ENCODE measurements at regions not wholly inside any gene's neighbourhood (a gene's known extent, or its start where the extent isn't known, plus 50 kb on each side); places are given as distances from the start of the nearest gene placed in this dataset.

DNA sequence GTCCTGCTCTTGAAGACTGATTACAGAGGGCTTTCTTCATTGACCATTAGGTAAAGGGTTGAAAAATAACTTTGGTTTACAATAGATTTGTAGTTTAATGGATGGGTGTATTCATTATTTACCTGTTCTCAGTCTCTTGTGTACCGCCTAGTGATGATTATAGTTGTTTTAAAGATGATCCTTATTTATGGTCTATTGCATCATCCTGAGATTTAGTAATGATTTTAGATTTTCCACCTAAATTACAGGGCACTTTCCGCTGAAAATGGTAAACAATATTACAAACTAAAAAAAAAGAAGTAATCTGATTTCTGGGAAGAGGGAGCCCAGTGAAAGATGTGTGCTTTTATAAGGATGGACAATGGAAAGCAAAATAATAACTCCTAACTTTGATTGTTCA, 78.4 kb upstream of the TMEM33 start:
- H3K9me3 Mint-ChIP-seq: no peaks in the 10 kb centered on the region
- 100% methylated on average over 1 of the region's 2 CpGs for WGBS (ENCODE audit: insufficient coverage)
- Histone ChIP-seq H3K9me3 (ENCODE audit: control insufficient read depth, insufficient read depth, low read length) (no peaks in the 10 kb centered on the region), H3K36me3 (ENCODE audit: control insufficient read depth, insufficient read depth, low read length) (no peaks in the 10 kb centered on the region), H3K4me3 (ENCODE audit: low read length) (no peak overlapping the region), H3K27ac (ENCODE audit: low read length) (no peak overlapping the region), H3K4me1 (ENCODE audit: control insufficient read depth, insufficient read depth, low read length) (no peaks in the 10 kb centered on the region), H3K27me3 (ENCODE audit: control insufficient read depth, insufficient read depth, low read length) (peaks cover 3% of the 10 kb centered on the region)
- H3K27me3 Mint-ChIP-seq (ENCODE audit: low read depth in 2 of 2): peaks cover 32 to 36% of the 10 kb centered on the region in 2 donors
- TF ChIP-seq, protein P1, sequence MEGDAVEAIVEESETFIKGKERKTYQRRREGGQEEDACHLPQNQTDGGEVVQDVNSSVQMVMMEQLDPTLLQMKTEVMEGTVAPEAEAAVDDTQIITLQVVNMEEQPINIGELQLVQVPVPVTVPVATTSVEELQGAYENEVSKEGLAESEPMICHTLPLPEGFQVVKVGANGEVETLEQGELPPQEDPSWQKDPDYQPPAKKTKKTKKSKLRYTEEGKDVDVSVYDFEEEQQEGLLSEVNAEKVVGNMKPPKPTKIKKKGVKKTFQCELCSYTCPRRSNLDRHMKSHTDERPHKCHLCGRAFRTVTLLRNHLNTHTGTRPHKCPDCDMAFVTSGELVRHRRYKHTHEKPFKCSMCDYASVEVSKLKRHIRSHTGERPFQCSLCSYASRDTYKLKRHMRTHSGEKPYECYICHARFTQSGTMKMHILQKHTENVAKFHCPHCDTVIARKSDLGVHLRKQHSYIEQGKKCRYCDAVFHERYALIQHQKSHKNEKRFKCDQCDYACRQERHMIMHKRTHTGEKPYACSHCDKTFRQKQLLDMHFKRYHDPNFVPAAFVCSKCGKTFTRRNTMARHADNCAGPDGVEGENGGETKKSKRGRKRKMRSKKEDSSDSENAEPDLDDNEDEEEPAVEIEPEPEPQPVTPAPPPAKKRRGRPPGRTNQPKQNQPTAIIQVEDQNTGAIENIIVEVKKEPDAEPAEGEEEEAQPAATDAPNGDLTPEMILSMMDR (IDR thresholded peaks at IDR 0.05): no peak
- DNase-seq (no peak), ATAC-seq (no peak)
- intact Hi-C loops (cut with micrococcal nuclease): no loop called here
- H3K36me3 Mint-ChIP-seq: no peaks in the 10 kb centered on the region
- no peak overlapping the region for H3K4me3 Mint-ChIP-seq
- no peaks in the 10 kb centered on the region for H3K4me1 Mint-ChIP-seq
- no peak overlapping the region for H3K27ac Mint-ChIP-seq

DNA sequence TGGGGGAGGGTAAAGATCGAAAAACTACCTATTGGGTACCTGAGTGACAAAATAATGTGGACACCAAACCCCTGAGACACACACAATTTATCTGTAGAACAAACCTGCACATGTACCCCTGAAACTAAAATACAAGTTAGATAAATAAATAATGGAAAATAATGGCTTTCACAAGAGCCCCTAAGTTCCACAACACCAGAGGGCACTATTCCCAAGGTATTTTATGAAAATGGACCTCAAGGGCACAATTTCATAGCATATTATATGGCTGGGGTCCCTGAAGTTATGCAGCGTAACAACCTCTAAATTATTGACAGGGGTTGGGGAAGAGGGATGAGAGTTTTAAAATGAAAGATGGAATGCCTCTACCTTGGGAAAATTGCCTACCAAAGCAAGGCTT, 81.3 kb upstream of the TMEM33 start:
- ATAC-seq: no peak
- no peaks in the 10 kb centered on the region for H3K36me3 Mint-ChIP-seq
- no peak overlapping the region for H3K4me3 Mint-ChIP-seq
- H3K27me3 Mint-ChIP-seq (ENCODE audit: low read depth in 2 of 2): peaks cover 15 to 23% of the 10 kb centered on the region in 2 donors
- intact Hi-C loops (cut with micrococcal nuclease): no loop called here
- Histone ChIP-seq H3K9me3 (ENCODE audit: control insufficient read depth, insufficient read depth, low read length) (no peaks in the 10 kb centered on the region), H3K4me3 (ENCODE audit: low read length) (no peak overlapping the region), H3K4me1 (ENCODE audit: control insufficient read depth, insufficient read depth, low read length) (no peaks in the 10 kb centered on the region), H3K27me3 (ENCODE audit: control insufficient read depth, insufficient read depth, low read length) (no peaks in the 10 kb centered on the region), H3K27ac (ENCODE audit: low read length) (no peak overlapping the region), H3K36me3 (ENCODE audit: control insufficient read depth, insufficient read depth, low read length) (no peaks in the 10 kb centered on the region)
- DNase-seq: no peak
- 84% methylated on average over 2 of the region's 2 CpGs for WGBS (ENCODE audit: insufficient coverage)
- no peaks in the 10 kb centered on the region for H3K4me1 Mint-ChIP-seq
- H3K27ac Mint-ChIP-seq: no peak overlapping the region
- H3K9me3 Mint-ChIP-seq: no peaks in the 10 kb centered on the region
- TF ChIP-seq, protein P1 (IDR thresholded peaks at IDR 0.05): no peak

DNA sequence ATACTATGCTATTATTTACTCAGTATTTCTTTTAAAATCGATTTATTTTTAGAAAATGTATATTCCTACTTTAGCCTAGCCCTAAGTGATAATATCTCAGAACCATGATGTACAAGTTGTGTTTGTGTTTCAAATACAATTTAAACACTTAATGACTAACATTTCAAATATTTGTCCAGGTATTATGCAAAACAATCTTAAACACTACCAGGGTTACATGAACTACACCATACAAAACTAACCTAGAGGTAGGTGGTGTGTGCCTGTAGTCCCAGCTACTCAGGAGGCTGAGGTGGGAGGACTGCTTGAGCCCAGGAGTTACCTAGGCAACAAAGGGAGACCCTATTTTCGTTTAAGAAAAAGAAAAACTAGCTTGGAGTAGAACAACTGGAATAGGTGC, 83.0 kb upstream of the TMEM33 start:
- TF ChIP-seq, protein P1 (IDR thresholded peaks at IDR 0.05): no peak
- peaks cover 5 to 7% of the 10 kb centered on the region in 2 donors for H3K27me3 Mint-ChIP-seq (ENCODE audit: low read depth in 2 of 2)
- intact Hi-C loops (cut with micrococcal nuclease): no loop called here
- H3K27ac Mint-ChIP-seq: no peak overlapping the region
- Histone ChIP-seq H3K27me3 (ENCODE audit: control insufficient read depth, insufficient read depth, low read length) (no peaks in the 10 kb centered on the region), H3K4me1 (ENCODE audit: control insufficient read depth, insufficient read depth, low read length) (no peaks in the 10 kb centered on the region), H3K4me3 (ENCODE audit: low read length) (no peak overlapping the region), H3K27ac (ENCODE audit: low read length) (no peak overlapping the region), H3K36me3 (ENCODE audit: control insufficient read depth, insufficient read depth, low read length) (no peaks in the 10 kb centered on the region), H3K9me3 (ENCODE audit: control insufficient read depth, insufficient read depth, low read length) (no peaks in the 10 kb centered on the region)
- ATAC-seq (no peak), DNase-seq (no peak)
- H3K9me3 Mint-ChIP-seq: no peaks in the 10 kb centered on the region
- no peaks in the 10 kb centered on the region for H3K36me3 Mint-ChIP-seq
- H3K4me3 Mint-ChIP-seq: no peak overlapping the region
- WGBS (ENCODE audit: insufficient coverage): 46% methylated on average over 1 of the region's 2 CpGs
- no peaks in the 10 kb centered on the region for H3K4me1 Mint-ChIP-seq

DNA sequence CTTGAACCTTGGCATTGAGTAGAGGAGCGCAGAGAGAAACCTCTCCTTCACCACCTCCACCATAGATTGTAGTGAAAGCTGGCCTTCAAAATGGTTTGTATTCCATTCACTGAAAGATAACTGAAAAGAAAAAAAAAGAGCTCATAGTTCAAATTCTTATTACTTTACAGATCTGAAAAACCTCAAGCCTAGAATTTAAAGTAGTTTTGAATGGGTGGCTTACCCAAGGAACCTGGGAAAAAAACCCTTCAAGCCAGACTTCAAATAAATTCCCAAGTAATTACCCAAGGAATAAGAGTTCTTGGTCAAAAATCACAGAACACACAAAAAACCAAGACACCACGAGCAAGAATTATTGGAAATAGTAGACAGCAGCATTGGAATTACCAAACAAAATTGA, 83.6 kb upstream of the TMEM33 start:
- no peak overlapping the region for H3K27ac ChIP-seq (ENCODE audit: low read length)
- H3K27me3 Mint-ChIP-seq (ENCODE audit: low read depth in 2 of 2): peaks cover 0 to 7% of the 10 kb centered on the region in 2 donors
- no peak overlapping the region for H3K4me3 ChIP-seq (ENCODE audit: low read length)
- H3K36me3 ChIP-seq (ENCODE audit: control insufficient read depth, insufficient read depth, low read length): no peaks in the 10 kb centered on the region
- WGBS (ENCODE audit: insufficient coverage): 71% methylated on average over 1 of the region's 2 CpGs
- DNase-seq (no peak), ATAC-seq (no peak)
- no peak overlapping the region for H3K27ac Mint-ChIP-seq
- no peaks in the 10 kb centered on the region for H3K27me3 ChIP-seq (ENCODE audit: control insufficient read depth, insufficient read depth, low read length)
- no peak overlapping the region for H3K4me3 Mint-ChIP-seq
- no peaks in the 10 kb centered on the region for H3K4me1 ChIP-seq (ENCODE audit: control insufficient read depth, insufficient read depth, low read length)
- H3K9me3 Mint-ChIP-seq: no peaks in the 10 kb centered on the region
- intact Hi-C loops (cut with micrococcal nuclease): no loop called here
- no peaks in the 10 kb centered on the region for H3K4me1 Mint-ChIP-seq
- H3K36me3 Mint-ChIP-seq: no peaks in the 10 kb centered on the region
- TF ChIP-seq, protein P1 (IDR thresholded peaks at IDR 0.05): no peak
- H3K9me3 ChIP-seq (ENCODE audit: control insufficient read depth, insufficient read depth, low read length): no peaks in the 10 kb centered on the region
